ENCODE measurements at regions not wholly inside any gene's neighbourhood (a gene's known extent, or its start where the extent isn't known, plus 50 kb on each side); places are given as distances from the start of the nearest gene placed in this dataset.
"Not testable (repeated sequence)": the region's sequence is repeated elsewhere in the genome, so short reads cannot be mapped to it uniquely, and the experiment has no call there.

GRCh38 chr1:194930132-194930531 is 1678.1 kb downstream of the KCNT2 start:
- no peak for DNase-seq (ENCODE audit: low read depth in 3 of 3)

GRCh38 chr1:194929357-194929756 is 1678.9 kb downstream of the KCNT2 start:
- no peak for DNase-seq (ENCODE audit: low read depth in 3 of 3)

GRCh38 chr1:194919146-194919545 is 1689.1 kb downstream of the KCNT2 start:
- DNase-seq (ENCODE audit: low read depth in 3 of 3): no peak

- DNase-seq (ENCODE audit: low read depth in 3 of 3): no peak
Measured at GRCh38 chr1:194917769-194918168, 1690.5 kb downstream of the KCNT2 start.

GRCh38 chr1:194908643-194909042 is 1699.6 kb downstream of the KCNT2 start:
- DNase-seq (ENCODE audit: low read depth in 3 of 3): no peak

GRCh38 chr1:194903524-194903923 is 1704.7 kb downstream of the KCNT2 start:
- DNase-seq (ENCODE audit: low read depth in 3 of 3): no peak

- no peak for DNase-seq (ENCODE audit: low read depth in 3 of 3)
Measured at GRCh38 chr1:194889310-194889709, 1702.9 kb upstream of the B3GALT2 start.

- no peak for DNase-seq (ENCODE audit: low read depth in 3 of 3)
Measured at GRCh38 chr1:194870860-194871259, 1684.4 kb upstream of the B3GALT2 start.

GRCh38 chr1:194866153-194866552 is 1679.7 kb upstream of the B3GALT2 start:
- DNase-seq (ENCODE audit: low read depth in 3 of 3): no peak

GRCh38 chr1:194865383-194865782 is 1679.0 kb upstream of the B3GALT2 start:
- DNase-seq (ENCODE audit: low read depth in 3 of 3): no peak

- DNase-seq (ENCODE audit: low read depth in 3 of 3): no peak
Measured at GRCh38 chr1:194862129-194862528, 1675.7 kb upstream of the B3GALT2 start.

GRCh38 chr1:194860248-194861201 is 1674.1 kb upstream of the B3GALT2 start:
- DNase-seq (ENCODE audit: low read depth in 3 of 3): no peak

- not testable (repeated sequence) for DNase-seq (ENCODE audit: low read depth in 3 of 3)
Measured at GRCh38 chr1:194859481-194860154, 1673.2 kb upstream of the B3GALT2 start.

GRCh38 chr1:194858811-194859480 is 1672.5 kb upstream of the B3GALT2 start:
- not testable (repeated sequence) for DNase-seq (ENCODE audit: low read depth in 3 of 3)

- DNase-seq (ENCODE audit: low read depth in 3 of 3): no peak
Measured at GRCh38 chr1:194857413-194857812, 1671.0 kb upstream of the B3GALT2 start.

- DNase-seq (ENCODE audit: low read depth in 3 of 3): no peak
Measured at GRCh38 chr1:194848846-194849245, 1662.4 kb upstream of the B3GALT2 start.

- no peak for DNase-seq (ENCODE audit: low read depth in 3 of 3)
Measured at GRCh38 chr1:194846488-194846887, 1660.1 kb upstream of the B3GALT2 start.

GRCh38 chr1:194843077-194843476 is 1656.7 kb upstream of the B3GALT2 start:
- no peak for DNase-seq (ENCODE audit: low read depth in 3 of 3)

GRCh38 chr1:194833111-194833510 is 1646.7 kb upstream of the B3GALT2 start:
- DNase-seq (ENCODE audit: low read depth in 3 of 3): no peak

GRCh38 chr1:194831595-194831994 is 1645.2 kb upstream of the B3GALT2 start:
- not testable (repeated sequence) for DNase-seq (ENCODE audit: low read depth in 3 of 3)

GRCh38 chr1:194830387-194830786 is 1644.0 kb upstream of the B3GALT2 start:
- no peak for DNase-seq (ENCODE audit: low read depth in 3 of 3)

GRCh38 chr1:194829492-194829891 is 1643.1 kb upstream of the B3GALT2 start:
- no peak for DNase-seq (ENCODE audit: low read depth in 3 of 3)

Measured in stimulated activated CD4-positive, alpha-beta T cell treated with anti-CD3 and anti-CD28 coated beads, TNF-alpha, amount 100 ng/mL, for 24 hours (primary cell).